Progenitor cell of endocrine pancreas (in vitro differentiated cells): ENCODE measurements at regions not wholly inside any gene's neighbourhood (a gene's known extent, or its start where the extent isn't known, plus 50 kb on each side); places are given as distances from the start of the nearest gene placed in this dataset.

Experiments
- DNase-seq: peaks from one replicate; pipeline ENCODE4 v3.0.0; 2021; ENCODE audit warnings: low spot score; ENCODE audit not compliant: unreplicated experiment
- H3K27ac Mint-ChIP-seq: 2 replicates; pipeline ENCODE4 v1.8.0; 2021; ENCODE audit warnings: mild to moderate bottlenecking, moderate library complexity, mixed read lengths
- H3K27me3 Mint-ChIP-seq: 2 replicates; pipeline ENCODE4 v1.8.0; 2021; ENCODE audit warnings: mixed read lengths
- H3K36me3 Mint-ChIP-seq: 2 replicates; pipeline ENCODE4 v1.8.0; 2022; ENCODE audit warnings: mixed read lengths; ENCODE audit not compliant: insufficient read depth
- H3K4me1 Mint-ChIP-seq: 2 replicates; pipeline ENCODE4 v1.8.0; 2021; ENCODE audit warnings: low read depth, mixed read lengths
- H3K4me3 Mint-ChIP-seq: 2 replicates; pipeline ENCODE4 v1.8.0; 2021; ENCODE audit warnings: low read depth, mild to moderate bottlenecking, moderate library complexity, mixed read lengths
- H3K9me3 Mint-ChIP-seq: 2 replicates; pipeline ENCODE4 v1.8.0; 2021; ENCODE audit warnings: low read depth, mixed read lengths
- TF ChIP-seq, protein P1 (sequence below): fragments of 200-600 bp; sonication (generic); IDR thresholded peaks from one replicate; pipeline ENCODE4 v1.5.0; 2021; ENCODE audit warnings: antibody characterized with exemption, mild to moderate bottlenecking; ENCODE audit not compliant: unreplicated experiment

DNA sequence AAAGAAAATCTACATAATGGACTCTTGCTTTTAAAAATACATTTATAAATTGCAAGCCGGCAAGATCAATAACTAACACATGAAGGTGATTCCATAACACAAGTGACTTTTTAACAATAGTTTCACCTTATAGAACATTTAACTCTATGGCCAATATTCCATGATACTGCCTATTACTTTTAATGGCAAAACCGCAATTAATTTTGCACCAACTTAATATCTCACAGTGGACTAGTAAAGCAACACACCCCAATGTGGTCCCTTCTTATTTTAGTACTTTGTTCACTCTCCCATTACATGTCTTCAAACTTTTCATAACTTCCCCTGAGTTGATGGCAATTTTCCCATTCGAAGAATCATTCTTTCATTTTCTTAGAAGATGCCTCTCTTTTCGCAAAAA lies 351.6 kb upstream of the F9 start:
- no peak for DNase-seq
- H3K9me3 Mint-ChIP-seq, result peaks cover 19% of the 10 kb centered on the region
- no peaks in the 10 kb centered on the region for H3K27me3 Mint-ChIP-seq
- H3K4me3 Mint-ChIP-seq, result no peak overlapping the region
- peaks cover 2% of the 10 kb centered on the region for H3K4me1 Mint-ChIP-seq
- peaks cover 23% of the 10 kb centered on the region for H3K36me3 Mint-ChIP-seq
- TF ChIP-seq, protein P1, sequence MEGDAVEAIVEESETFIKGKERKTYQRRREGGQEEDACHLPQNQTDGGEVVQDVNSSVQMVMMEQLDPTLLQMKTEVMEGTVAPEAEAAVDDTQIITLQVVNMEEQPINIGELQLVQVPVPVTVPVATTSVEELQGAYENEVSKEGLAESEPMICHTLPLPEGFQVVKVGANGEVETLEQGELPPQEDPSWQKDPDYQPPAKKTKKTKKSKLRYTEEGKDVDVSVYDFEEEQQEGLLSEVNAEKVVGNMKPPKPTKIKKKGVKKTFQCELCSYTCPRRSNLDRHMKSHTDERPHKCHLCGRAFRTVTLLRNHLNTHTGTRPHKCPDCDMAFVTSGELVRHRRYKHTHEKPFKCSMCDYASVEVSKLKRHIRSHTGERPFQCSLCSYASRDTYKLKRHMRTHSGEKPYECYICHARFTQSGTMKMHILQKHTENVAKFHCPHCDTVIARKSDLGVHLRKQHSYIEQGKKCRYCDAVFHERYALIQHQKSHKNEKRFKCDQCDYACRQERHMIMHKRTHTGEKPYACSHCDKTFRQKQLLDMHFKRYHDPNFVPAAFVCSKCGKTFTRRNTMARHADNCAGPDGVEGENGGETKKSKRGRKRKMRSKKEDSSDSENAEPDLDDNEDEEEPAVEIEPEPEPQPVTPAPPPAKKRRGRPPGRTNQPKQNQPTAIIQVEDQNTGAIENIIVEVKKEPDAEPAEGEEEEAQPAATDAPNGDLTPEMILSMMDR, result no peak
- no peak overlapping the region for H3K27ac Mint-ChIP-seq

DNA sequence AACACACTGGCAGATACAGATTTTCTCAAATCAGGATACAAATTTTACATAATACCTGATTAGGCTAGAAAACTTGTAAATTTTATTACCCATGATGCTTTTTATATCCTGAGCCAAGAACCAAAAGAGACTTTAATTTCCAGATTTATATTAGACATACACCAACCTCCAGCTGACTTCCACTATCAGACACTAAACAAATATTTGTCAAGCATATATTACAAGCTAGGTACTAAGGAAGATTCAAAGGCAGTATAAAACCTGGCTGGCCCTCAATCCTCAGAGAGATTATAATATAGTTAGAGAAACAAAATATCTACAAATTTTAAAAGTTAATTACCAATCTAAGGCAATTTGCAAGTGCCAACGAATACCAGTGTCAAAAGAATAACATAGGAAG lies 357.8 kb upstream of the F9 start:
- DNase-seq, result no peak
- no peak overlapping the region for H3K27ac Mint-ChIP-seq
- peaks cover 3% of the 10 kb centered on the region for H3K4me1 Mint-ChIP-seq
- H3K27me3 Mint-ChIP-seq, result no peaks in the 10 kb centered on the region
- H3K9me3 Mint-ChIP-seq, result peaks cover 19% of the 10 kb centered on the region
- TF ChIP-seq, protein P1, result no peak
- H3K4me3 Mint-ChIP-seq, result no peak overlapping the region
- peaks cover 18% of the 10 kb centered on the region for H3K36me3 Mint-ChIP-seq

DNA sequence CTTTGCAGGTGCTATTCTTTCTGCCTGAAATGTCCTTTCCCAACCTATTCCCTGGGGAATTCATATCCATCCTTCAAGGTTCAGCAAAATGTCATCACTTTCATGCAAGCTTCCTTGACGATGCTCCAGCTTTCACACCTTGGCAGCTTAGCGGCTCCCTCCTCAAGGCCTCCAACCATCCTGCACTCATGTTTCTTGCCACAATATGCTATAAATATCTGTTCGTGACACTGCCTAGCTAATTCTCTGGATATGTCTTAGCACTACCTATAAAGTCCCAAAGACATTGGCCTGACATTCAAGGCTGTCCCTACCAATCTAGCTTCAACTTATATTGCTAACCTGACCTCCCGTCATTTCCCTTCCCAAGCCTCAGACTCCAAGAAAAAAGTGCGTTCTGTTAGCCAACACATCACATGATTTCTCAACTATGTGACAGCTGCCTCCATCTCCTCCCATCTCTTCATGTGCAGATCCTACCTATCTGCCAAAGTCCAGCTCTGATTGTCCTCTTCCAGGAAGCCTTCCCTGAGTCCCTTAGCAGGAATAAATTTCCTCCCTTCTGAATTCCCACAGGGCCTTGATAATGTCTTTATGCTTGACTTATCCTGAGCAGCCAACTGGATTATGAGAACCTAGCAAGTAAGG lies 359.9 kb upstream of the F9 start:
- Mint-ChIP-seq H3K9me3 (peaks cover 4% of the 10 kb centered on the region), H3K27me3 (no peaks in the 10 kb centered on the region), H3K4me3 (no peak overlapping the region), H3K4me1 (peaks cover 3% of the 10 kb centered on the region), H3K27ac (no peak overlapping the region), H3K36me3 (peaks cover 2% of the 10 kb centered on the region)
- DNase-seq, result no peak
- TF ChIP-seq, protein P1, result no peak

DNA sequence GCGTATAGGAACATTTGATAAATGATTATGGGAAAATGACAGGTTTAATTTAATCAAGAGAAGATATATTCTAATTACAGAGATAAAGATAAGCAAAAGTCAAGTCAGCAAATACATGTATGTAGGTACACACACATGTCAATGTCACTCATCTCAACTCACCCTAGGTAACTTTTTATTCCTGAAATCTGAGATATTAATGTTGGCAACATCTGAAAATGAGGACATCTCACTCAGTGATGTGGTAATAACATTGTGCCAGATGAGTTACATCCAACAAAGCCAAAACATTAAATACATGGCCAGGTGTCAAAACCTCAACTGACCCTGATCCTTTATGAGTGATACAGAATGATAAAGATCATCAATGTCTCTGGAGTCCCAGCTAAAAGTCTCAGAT lies 363.3 kb upstream of the F9 start:
- no peaks in the 10 kb centered on the region for H3K27me3 Mint-ChIP-seq
- peaks cover 5% of the 10 kb centered on the region for H3K9me3 Mint-ChIP-seq
- no peak overlapping the region for H3K4me3 Mint-ChIP-seq
- peaks cover 4% of the 10 kb centered on the region for H3K36me3 Mint-ChIP-seq
- peaks cover 3% of the 10 kb centered on the region for H3K4me1 Mint-ChIP-seq
- no peak overlapping the region for H3K27ac Mint-ChIP-seq
- TF ChIP-seq, protein P1, result no peak
- no peak for DNase-seq

DNA sequence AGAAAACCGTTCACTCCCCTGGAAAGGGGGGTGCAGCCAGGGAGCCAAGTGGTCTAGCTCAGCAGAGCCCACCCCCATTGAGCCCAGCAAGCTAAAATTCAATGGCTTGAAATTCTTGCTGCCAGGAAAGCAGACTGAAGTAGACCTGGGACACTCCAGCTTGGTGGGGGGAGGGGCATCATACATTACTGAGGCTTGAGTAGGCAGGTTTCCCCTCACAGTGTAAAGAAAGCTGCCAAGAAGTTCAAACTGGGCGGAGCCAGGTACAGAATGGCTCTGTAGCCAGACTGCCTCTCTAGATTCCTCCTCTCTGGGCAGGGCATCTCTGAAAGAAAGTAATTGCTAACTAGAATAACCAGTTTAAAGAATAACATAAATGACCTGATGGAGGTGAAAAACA lies 372.3 kb upstream of the F9 start:
- H3K36me3 Mint-ChIP-seq, result peaks cover 17% of the 10 kb centered on the region
- H3K4me1 Mint-ChIP-seq, result peaks cover 4% of the 10 kb centered on the region
- peak overlapping the region; percentile 69 for H3K27ac Mint-ChIP-seq
- no peak overlapping the region for H3K4me3 Mint-ChIP-seq
- no peak for DNase-seq
- TF ChIP-seq, protein P1, result no peak
- H3K27me3 Mint-ChIP-seq, result no peaks in the 10 kb centered on the region
- H3K9me3 Mint-ChIP-seq, result peaks cover 30% of the 10 kb centered on the region
